B cell (primary cell): ENCODE measurements at regions not wholly inside any gene's neighbourhood (a gene's known extent, or its start where the extent isn't known, plus 50 kb on each side); places are given as distances from the start of the nearest gene placed in this dataset.

ENCODE experiments used
- EZH2 ChIP-seq: IDR thresholded peaks from 2 replicates; pipeline ENCODE4 v1.6.1; 2012; ENCODE audit warnings: borderline replicate concordance, low read depth, mild to moderate bottlenecking, moderate library complexity, low read length; ENCODE audit not compliant: insufficient read depth, poor library complexity, severe bottlenecking
- TF ChIP-seq, protein P1 (sequence below): fragments of 200-600 bp; IDR thresholded peaks from one replicate; pipeline ENCODE4 v1.8.0; 2022; ENCODE audit warnings: antibody characterized with exemption, mild to moderate bottlenecking

DNA sequence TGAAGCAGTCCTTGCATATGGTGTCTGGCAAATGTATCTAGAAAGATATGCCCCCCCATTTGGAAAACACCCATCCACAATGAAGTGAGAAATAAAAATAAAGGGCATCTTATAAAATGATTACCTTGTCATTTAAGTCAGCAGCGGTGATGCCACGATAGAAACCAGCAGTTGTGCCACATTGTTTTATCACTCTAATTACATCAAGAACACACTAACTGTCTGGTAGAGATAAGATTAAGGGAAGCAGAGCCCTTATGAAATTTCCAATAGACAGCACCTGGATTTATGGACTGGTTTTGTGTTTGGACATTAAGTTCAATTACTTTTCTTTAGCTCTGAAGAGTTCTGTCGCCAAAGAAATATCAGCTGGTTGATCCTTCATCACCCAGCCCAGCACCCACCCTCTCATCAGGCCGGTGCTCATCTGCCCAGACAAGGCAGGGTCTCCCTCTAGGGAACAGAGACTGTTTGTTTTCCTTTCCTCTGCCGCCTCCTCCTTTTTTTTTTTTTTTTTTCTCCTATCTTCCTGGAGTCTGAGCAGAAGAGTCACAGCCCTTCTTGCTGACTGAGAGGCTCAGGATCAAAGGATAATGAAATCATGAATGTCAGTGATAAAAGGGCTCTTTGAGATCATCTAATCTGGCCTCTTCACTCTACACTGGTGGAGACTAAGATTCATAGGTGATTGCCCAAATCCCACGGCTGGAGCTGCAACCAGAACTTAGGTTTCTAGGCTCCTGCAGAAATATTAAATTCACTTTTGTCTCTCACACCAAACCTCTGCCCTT, 464.1 kb downstream of the NTRK3 start:
- TF ChIP-seq, protein P1, sequence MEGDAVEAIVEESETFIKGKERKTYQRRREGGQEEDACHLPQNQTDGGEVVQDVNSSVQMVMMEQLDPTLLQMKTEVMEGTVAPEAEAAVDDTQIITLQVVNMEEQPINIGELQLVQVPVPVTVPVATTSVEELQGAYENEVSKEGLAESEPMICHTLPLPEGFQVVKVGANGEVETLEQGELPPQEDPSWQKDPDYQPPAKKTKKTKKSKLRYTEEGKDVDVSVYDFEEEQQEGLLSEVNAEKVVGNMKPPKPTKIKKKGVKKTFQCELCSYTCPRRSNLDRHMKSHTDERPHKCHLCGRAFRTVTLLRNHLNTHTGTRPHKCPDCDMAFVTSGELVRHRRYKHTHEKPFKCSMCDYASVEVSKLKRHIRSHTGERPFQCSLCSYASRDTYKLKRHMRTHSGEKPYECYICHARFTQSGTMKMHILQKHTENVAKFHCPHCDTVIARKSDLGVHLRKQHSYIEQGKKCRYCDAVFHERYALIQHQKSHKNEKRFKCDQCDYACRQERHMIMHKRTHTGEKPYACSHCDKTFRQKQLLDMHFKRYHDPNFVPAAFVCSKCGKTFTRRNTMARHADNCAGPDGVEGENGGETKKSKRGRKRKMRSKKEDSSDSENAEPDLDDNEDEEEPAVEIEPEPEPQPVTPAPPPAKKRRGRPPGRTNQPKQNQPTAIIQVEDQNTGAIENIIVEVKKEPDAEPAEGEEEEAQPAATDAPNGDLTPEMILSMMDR, result no peak
- no peak for TF ChIP-seq EZH2
